Mucosa of rectum (tissue), 2 donors: ENCODE measurements at regions not wholly inside any gene's neighbourhood (a gene's known extent, or its start where the extent isn't known, plus 50 kb on each side); places are given as distances from the start of the nearest gene placed in this dataset.

ENCODE experiments used
- H3K27ac ChIP-seq, 2 donors: one replicate each; pipeline ENCODE4 v1.7.0; 2013; ENCODE audit warnings: inconsistent platforms in 2 of 2, low read depth in 2 of 2, low read length in 2 of 2
- H3K27me3 ChIP-seq, 2 donors: one replicate each; pipeline ENCODE4 v1.7.0; 2013; ENCODE audit warnings: low read length in 2 of 2; ENCODE audit not compliant: control insufficient read depth in 2 of 2, insufficient read depth in 2 of 2
- H3K36me3 ChIP-seq, 2 donors: one replicate each; pipeline ENCODE4 v1.7.0; 2013; ENCODE audit warnings: low read length in 2 of 2; ENCODE audit not compliant: control insufficient read depth in 2 of 2, insufficient read depth in 2 of 2
- H3K4me1 ChIP-seq, 2 donors: one replicate each; pipeline ENCODE4 v1.7.0; 2013; ENCODE audit warnings: low read length in 2 of 2, mild to moderate bottlenecking in 1 of 2; ENCODE audit not compliant: control insufficient read depth in 2 of 2, insufficient read depth in 2 of 2
- H3K4me3 ChIP-seq, 2 donors: one replicate each; pipeline ENCODE4 v1.7.0; 2013; ENCODE audit warnings: low read length in 2 of 2
- H3K9ac ChIP-seq, 2 donors: one replicate each; pipeline ENCODE4 v1.7.0; 2013; ENCODE audit warnings: low read length in 2 of 2, low read depth in 1 of 2, mild to moderate bottlenecking in 1 of 2
- H3K9me3 ChIP-seq, 2 donors: one replicate each; pipeline ENCODE4 v1.7.0; 2013; ENCODE audit warnings: low read length in 2 of 2; ENCODE audit not compliant: control insufficient read depth in 2 of 2
- donor health status: healthy.
- donor health status: Normal muscosa, but diverticular disease.

- no peak overlapping the region for H3K9ac ChIP-seq
- H3K9me3 ChIP-seq = no peaks in the 10 kb centered on the region
- H3K27ac ChIP-seq = no peak overlapping the region
- H3K4me1 ChIP-seq = no peaks in the 10 kb centered on the region
- H3K36me3 ChIP-seq = no peaks in the 10 kb centered on the region
- H3K27me3 ChIP-seq = no peaks in the 10 kb centered on the region
- H3K4me3 ChIP-seq = no peak overlapping the region
Observed at GRCh38 chr20:40941133-40941610, 87.5 kb upstream of the TOP1 start.

GRCh38 chr20:40942006-40942405, 86.6 kb upstream of the TOP1 start:
- Histone ChIP-seq H3K4me3 (no peak overlapping the region), H3K9ac (no peak overlapping the region), H3K36me3 (no peaks in the 10 kb centered on the region), H3K4me1 (no peaks in the 10 kb centered on the region), H3K27ac (no peak overlapping the region), H3K9me3 (no peaks in the 10 kb centered on the region), H3K27me3 (peaks cover 0 to 4% of the 10 kb centered on the region in 2 donors)

GRCh38 chr20:40942775-40943174, 85.8 kb upstream of the TOP1 start:
- Histone ChIP-seq H3K27me3 (peaks cover 0 to 5% of the 10 kb centered on the region in 2 donors), H3K4me1 (no peaks in the 10 kb centered on the region), H3K27ac (no peak overlapping the region), H3K9me3 (no peaks in the 10 kb centered on the region), H3K4me3 (no peak overlapping the region), H3K36me3 (no peaks in the 10 kb centered on the region), H3K9ac (no peak overlapping the region)

- no peaks in the 10 kb centered on the region for H3K4me1 ChIP-seq
- H3K4me3 ChIP-seq = no peak overlapping the region
- H3K27ac ChIP-seq = no peak overlapping the region
- H3K36me3 ChIP-seq = no peaks in the 10 kb centered on the region
- H3K27me3 ChIP-seq = peaks cover 0 to 5% of the 10 kb centered on the region in 2 donors
- no peaks in the 10 kb centered on the region for H3K9me3 ChIP-seq
- H3K9ac ChIP-seq = no peak overlapping the region
Observed at GRCh38 chr20:40943591-40943990, 85.0 kb upstream of the TOP1 start.

- Histone ChIP-seq H3K36me3 (no peaks in the 10 kb centered on the region), H3K4me1 (no peaks in the 10 kb centered on the region), H3K9me3 (no peaks in the 10 kb centered on the region), H3K27ac (no peak overlapping the region), H3K4me3 (no peak overlapping the region), H3K9ac (no peak overlapping the region), H3K27me3 (peaks cover 4 to 14% of the 10 kb centered on the region in 2 donors)
Observed at GRCh38 chr20:40945189-40945588, 83.4 kb upstream of the TOP1 start.

- Histone ChIP-seq H3K4me3 (no peak overlapping the region), H3K27ac (no peak overlapping the region), H3K9ac (no peak overlapping the region), H3K36me3 (no peaks in the 10 kb centered on the region), H3K4me1 (no peaks in the 10 kb centered on the region), H3K27me3 (peaks cover 4 to 19% of the 10 kb centered on the region in 2 donors), H3K9me3 (no peaks in the 10 kb centered on the region)
Observed at GRCh38 chr20:40945754-40946450, 82.7 kb upstream of the TOP1 start.

GRCh38 chr20:40946451-40946850, 82.2 kb upstream of the TOP1 start:
- no peak overlapping the region for H3K27ac ChIP-seq
- no peaks in the 10 kb centered on the region for H3K36me3 ChIP-seq
- H3K4me1 ChIP-seq = no peaks in the 10 kb centered on the region
- peaks cover 4 to 19% of the 10 kb centered on the region in 2 donors for H3K27me3 ChIP-seq
- no peak overlapping the region for H3K4me3 ChIP-seq
- no peak overlapping the region for H3K9ac ChIP-seq
- H3K9me3 ChIP-seq = no peaks in the 10 kb centered on the region

- Histone ChIP-seq H3K27ac (no peak overlapping the region), H3K9ac (no peak overlapping the region), H3K4me1 (no peaks in the 10 kb centered on the region), H3K4me3 (no peak overlapping the region), H3K9me3 (no peaks in the 10 kb centered on the region), H3K36me3 (no peaks in the 10 kb centered on the region), H3K27me3 (peaks cover 4 to 19% of the 10 kb centered on the region in 2 donors)
Observed at GRCh38 chr20:40948465-40949267, 80.0 kb upstream of the TOP1 start.

- Histone ChIP-seq H3K27me3 (peaks cover 4 to 19% of the 10 kb centered on the region in 2 donors), H3K36me3 (no peaks in the 10 kb centered on the region), H3K4me1 (no peaks in the 10 kb centered on the region), H3K9me3 (no peaks in the 10 kb centered on the region), H3K9ac (no peak overlapping the region), H3K27ac (no peak overlapping the region), H3K4me3 (no peak overlapping the region)
Observed at GRCh38 chr20:40949346-40949745, 79.3 kb upstream of the TOP1 start.

- Histone ChIP-seq H3K9ac (no peak overlapping the region), H3K27ac (no peak overlapping the region), H3K4me1 (no peaks in the 10 kb centered on the region), H3K4me3 (no peak overlapping the region), H3K27me3 (peaks cover 4 to 13% of the 10 kb centered on the region in 2 donors), H3K36me3 (no peaks in the 10 kb centered on the region), H3K9me3 (no peaks in the 10 kb centered on the region)
Observed at GRCh38 chr20:40952136-40952535, 76.5 kb upstream of the TOP1 start.
